ENCODE measurements at regions not wholly inside any gene's neighbourhood (a gene's known extent, or its start where the extent isn't known, plus 50 kb on each side); places are given as distances from the start of the nearest gene placed in this dataset.
A peak's percentile ranks its signal among the peaks of the same experiment; 100 is the strongest.
"Not testable (repeated sequence)": the region's sequence is repeated elsewhere in the genome, so short reads cannot be mapped to it uniquely, and the experiment has no call there.

DNA sequence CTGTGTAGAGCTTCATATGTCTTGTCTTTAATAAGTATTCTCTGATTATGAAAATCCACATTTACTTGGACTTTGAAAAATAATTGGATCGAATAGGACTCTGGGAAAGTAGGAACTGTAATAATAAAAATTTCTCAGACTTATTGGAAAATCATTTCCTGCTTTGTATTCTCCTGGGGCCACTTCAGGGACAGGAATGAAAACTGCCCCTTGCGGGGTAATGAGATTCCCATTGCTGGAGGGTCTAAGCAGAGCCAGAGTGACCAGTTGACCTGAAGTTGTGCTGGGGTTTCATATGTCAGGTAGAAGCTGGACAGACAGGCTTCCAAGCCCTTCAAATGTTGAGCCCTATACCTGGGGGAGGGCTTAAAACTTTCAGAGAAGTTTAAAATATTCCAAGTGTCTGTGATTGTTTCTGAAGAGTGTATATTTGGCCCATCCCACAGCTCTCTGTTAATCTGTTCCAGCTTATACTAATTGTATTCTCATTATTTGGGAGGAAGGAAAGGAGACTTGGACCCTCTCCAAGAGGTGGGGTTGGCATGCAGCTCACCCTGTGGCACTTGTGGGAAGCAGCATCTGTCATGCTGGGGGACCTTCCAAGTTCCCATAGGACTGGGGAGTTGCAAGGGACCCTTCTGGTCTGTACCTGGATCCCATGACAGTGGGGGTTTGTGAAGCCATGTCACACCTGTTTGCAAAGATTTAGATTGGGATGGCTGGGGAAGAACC is 268.7 kb upstream of the ATP5MC3 start:
- DNase-seq: peak; percentile 8

DNA sequence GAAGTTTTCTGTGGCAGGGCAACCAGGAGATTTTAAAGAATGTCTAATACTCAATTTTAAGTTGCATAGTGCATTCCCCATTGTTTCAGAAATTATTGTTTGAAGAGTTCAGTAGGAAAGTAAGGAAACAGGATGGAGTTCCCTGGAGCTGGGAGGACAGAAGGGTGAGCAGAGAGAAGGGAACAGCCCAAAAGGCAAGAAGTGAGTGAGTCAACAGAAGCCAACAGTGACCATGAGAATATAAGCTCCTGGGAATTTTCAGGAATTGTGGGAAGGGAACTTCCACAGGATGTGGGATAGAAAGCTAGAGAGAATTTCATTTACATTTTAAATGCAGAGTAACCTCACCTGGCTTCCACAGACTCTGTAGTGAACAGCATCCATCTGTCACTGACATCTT is 268.1 kb upstream of the ATP5MC3 start:
- DNase-seq: no peak

DNA sequence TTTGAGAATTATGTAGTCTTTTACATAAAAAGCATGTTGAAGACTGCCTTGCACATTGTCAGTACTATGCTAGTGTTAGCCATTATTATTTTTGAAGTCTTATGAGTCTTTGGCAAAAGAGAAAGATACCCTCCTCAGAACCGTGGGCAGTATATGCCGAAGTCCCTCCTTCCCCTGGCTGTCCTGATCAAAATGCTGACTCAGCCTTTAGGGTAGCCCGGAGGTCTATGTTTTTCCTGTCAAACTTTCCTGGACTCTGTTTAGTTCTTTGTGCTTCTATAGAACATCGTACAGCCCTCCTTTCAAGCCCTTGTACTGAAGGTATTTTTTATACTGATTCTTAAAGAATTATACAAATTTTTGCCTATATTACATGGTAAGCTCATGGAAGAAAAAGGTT is 264.7 kb upstream of the ATP5MC3 start:
- no peak for DNase-seq

DNA sequence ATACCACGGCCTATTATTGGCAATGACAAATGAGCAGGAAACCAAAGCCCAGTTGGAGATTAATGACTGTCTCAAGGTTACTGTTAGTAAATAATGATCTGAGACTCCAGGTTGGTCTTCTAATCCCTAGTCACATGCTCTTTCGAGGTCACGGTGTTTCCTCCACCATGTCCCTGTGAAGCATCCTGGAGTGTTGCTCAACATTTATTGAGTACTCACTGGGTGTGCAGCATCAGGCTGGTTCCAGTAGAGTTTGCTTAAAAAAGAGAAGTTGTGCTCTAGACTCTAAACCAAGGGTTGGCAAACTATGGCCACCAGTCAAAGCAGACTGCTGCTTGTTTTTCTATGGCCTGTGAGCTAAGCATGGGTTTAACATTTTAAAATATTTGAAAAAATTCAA is 263.8 kb upstream of the ATP5MC3 start:
- DNase-seq: no peak

DNA sequence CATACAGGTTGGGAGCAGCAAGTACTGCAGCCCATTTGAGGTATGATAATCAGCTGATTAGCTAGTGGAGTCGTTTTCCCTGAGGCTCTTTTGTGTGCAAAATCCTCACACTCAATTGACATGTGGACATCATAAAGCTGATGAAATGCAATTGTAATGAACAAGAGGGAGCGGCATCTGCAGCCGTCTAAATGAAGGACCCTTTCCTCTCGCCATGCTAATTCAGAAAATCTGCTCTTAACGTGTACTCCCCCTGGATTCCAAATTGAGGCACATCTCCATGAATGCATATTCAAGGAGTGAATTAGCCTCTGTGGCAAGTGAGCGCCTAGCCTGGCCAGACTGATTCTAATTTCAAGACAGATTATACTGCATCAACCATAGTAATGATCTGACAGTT is 260.9 kb upstream of the ATP5MC3 start:
- no peak for DNase-seq

DNA sequence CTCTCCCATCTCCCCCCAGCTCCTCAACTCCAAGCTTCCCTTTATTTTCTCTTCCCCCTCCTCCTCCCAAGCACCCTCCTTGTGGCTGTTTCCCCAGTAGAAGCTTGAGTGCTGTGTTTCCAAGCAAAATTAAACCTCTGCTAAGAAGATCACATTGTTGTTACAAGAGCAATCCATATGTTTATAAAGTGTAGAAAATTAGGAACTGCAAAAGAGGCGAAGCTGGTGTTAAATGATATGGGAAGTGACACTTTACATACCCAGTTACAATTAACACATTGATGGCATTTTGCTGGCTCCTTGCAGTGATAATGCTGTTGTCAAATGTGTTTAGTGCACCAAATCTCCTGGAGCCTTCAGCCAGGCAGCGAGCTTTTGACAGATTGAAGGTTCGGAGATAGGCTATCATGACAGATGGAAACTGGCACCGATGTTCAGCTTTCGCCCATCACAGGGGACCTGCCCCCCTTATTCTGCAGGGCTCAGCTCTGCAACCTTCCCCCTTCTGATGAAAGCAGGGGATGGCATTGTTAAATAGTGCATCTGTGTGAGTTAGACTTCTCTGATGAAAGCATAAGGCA is 259.8 kb upstream of the ATP5MC3 start:
- DNase-seq: no peak

DNA sequence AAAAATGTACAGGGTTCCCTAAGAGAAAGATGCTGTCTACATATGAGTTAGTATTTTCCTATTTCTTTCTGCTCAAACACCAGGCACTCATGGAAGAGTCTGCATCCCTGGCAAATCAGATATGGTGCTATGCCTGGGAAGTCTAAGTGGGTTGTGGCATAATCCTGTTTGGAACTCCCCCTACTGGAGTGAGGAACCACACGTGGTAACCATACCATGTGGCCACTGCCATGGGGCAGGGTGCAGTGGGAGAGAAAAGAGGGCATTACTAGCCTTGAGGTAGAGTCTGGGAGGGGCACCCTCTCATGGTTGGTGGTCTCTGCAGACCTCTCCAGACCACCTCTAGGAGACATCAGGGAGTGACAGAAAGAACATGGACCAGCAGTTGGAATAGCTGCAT is 257.9 kb upstream of the ATP5MC3 start:
- no peak for DNase-seq

DNA sequence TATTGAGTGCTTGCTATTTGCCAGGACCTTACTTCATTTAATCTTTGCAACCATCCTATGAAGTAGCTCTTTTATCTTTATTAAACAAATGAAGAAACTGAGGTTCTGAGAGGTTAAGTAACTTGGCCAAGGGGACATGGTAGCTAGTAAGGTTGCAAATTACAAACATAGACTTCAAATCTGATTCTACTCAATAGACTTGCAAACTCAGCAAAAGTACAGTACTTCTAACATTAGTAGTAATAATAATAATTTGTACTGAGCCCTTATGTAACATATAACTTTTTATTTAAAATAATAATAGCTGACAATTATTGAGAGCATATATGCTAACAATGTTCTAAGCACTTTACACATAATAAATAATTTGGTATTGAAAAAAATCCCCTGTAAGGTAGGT is 255.7 kb upstream of the ATP5MC3 start:
- no peak for DNase-seq

DNA sequence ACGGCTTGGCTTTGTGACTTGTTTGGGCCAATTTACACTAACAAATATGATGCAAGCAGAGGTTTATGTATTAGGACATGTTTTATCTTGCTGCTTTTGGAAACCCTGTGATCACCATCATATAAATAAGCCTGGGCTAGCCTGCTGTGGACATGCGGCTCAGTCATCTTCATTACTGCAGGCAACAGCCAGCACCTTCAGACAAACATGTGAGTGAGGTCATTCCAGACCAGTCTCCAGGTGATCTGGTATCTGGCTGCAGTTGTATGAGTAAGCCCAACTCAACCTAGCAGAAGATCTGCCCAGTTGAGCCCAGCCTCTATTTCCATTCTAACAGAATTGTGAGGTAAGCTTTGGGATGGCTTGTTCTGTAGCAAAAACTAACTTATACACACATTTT is 254.6 kb upstream of the ATP5MC3 start:
- DNase-seq: no peak

DNA sequence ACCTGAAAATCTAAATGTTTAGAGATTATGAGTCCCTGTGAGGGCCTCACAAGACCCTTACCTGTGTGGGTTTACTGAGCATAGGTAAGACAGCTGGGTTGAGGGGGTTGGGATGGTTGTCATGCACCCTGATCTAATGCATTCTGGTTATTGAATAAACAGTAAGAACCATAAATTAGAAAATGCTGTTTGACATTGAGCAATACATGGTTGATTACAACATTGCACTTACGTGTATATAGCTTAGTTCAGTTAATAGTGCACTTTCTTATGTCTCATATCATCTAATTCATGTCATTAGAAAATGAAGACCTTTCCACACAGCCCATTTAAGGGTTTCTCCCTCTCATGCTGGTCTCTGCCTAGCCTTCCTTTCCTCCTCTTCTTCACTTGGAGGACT is 253.5 kb upstream of the ATP5MC3 start:
- DNase-seq: no peak

DNA sequence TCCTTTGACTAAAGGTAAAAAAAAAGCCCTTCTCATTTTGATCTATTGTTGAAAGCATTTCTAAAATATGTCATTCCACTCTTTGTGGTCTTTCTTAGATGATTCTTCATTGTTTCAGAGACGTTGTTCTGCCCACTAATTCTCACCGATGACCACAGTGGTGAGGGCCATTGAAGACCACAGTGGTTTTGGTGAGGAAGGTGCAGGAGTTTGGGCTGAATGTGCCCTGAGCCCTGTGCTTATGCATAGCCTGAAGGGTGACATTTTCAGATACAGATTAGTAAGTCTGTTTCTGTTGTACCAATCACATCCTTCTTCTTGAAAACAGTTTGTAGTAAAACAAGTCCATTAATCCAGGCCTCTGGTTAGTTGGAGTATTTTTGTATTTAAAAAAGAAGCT is 251.3 kb upstream of the ATP5MC3 start:
- DNase-seq: no peak

DNA sequence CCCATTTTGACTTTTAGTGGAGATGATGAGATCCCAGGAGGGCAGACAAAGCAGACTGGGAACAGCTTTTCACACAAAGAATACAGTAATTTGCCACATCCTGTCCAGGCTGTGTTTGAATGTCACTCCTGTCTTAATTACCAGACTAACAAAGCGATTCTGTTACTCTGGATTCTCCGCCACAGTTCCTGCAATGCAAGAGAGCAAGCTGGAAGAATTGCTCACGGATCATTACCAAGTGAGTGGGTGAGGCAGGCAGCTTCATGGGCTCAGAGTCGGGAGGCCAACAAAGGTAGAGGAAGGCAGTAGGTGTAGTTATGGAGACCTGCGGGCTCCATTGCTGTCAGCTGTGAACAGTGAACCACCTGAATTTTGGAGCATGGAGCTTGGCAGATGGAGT is 250.5 kb upstream of the ATP5MC3 start:
- DNase-seq: no peak

DNA sequence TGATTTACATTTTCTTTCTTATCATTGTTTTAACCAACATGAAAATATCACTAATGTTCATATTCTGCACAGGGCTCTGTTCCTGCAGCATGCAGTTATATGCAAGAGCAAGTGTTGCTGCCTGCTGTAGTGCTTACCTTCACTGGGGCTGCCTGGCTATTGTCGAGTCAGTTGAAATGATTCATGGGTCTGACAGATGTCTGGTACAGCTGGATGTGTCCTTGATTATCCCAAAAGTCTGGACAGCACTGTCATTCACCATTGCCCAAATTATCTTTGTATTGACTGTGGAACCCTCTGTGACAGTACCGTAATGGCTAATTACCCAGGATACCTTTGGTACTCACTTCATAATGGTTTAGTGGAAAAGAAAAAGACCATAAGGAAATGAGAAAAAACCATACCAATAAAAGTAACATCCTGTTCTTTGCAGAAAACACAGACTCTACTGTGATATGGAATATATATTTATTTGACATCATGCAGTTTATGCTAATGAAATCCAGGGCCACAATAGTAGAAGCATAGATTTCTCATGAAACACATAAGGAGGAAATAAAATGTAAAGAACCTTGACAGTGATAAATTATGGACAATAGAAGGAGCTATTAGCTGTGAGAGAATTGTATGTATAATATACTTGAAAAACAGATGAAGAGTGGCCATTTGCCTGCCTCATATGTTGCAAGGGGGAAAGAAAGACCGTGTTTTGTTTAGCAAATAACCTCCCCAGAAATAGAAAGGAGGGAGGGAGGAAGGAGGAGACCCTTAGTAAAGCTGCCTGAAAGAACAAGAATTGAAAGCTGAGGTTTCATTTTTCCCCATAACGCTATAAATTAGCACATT is 249.8 kb upstream of the ATP5MC3 start:
- DNase-seq: no peak

DNA sequence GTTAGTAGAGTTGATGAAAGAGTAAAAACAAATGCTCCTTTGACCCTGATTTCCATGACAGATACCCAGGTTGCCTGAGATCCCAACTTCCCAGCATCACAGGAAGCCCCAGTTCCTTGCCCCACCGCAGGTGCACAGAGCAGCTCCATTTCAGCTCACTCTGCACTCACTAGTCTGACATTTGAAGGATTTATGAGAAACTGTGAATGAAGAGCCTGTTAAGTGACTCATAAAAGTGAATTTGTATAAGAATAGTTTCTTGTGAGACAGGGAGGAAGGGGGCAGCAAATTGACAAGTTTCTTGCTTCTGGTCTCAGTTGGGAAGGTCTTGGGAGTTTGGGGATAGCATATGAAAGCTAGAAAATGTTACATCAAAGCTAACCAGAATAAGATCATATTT is 248.7 kb upstream of the ATP5MC3 start:
- DNase-seq: no peak

DNA sequence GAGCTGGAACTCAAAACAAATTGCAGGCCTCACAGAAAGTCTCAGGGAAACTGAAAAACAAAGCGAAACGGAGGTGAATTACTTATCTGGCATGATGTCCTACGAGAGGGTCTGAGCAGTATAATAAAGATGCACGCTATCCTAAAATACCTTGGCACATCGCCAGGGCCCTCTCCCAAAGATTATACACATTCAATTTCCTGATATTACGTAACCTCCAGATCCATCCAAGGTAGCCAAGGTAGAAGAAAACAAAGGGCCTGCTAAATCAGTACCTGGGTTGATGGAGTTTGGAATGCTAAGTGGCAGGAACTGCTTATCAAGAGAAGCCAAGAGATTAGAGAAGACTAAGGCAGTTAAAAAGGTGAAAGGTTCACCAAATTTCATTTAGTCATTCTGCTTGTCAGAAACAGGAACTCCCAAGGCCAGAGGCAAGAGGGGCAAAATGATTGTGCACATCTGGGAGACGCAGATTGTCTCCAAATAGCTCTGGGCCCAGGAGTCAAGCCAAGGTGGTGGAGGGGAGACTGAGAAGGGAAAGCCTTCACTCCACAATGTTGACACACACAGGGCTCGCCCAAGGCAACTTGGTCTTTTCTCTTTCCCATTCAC is 236.8 kb upstream of the ATP5MC3 start:
- DNase-seq: no peak

DNA sequence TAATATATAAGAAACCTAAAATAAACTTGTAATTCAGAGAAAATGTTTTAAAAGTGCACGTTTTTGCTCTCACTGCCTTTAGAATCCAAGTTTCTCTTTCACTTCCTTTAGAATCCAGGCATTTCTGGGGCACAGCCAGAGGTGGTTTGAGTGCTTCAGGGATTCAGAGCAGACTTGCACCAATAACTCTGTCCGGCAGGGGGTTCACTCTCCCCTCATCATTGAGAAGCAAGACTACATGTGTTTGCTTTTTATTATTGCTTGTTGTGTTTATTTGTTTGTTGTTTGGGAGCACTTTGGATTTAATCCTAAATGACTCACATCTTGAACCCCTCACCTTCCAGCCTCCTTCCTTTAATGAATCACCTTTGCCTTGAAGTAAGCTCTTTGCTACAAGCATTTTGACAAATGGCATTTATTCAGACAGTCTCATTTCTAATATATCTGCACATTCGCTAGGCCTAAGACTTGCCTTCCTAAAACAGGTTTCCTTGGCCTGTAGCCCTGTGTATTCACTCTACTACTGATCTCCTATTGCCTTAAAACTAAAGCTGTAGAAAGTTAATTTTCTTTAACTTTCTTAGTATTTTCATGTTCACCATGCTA is 233.5 kb upstream of the ATP5MC3 start:
- DNase-seq: peak; percentile 15

DNA sequence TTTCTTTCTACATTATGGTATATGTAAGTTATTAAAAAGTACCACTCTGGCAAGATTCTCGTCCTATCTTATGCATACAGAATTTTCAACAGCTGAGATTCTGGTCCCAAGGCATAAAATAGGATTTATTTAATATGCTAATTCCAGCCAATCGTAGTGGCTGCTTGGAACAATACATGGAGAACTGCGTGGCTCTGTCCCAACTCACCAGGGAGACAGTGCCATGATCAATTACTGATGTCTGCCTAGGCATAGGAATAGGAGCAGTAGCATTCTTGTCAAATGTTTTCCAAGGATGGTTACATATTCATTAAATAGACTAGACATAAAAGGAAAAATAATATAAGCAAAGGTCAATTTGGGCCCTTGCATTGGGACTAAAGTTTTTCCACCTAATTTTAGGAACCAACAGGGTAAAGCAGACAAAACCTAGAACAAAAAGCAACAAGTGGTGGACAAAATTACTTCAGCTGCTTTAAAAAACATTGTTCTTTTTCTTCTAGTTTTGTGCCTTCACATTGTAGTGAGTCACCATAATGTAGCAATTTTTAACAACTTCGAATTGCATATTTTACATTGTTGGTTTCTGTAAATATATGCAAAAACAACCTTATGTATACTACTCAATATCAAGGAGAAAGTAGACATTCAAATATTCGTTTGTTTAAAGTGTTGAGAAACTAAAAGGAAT is 232.8 kb upstream of the ATP5MC3 start:
- DNase-seq: no peak

DNA sequence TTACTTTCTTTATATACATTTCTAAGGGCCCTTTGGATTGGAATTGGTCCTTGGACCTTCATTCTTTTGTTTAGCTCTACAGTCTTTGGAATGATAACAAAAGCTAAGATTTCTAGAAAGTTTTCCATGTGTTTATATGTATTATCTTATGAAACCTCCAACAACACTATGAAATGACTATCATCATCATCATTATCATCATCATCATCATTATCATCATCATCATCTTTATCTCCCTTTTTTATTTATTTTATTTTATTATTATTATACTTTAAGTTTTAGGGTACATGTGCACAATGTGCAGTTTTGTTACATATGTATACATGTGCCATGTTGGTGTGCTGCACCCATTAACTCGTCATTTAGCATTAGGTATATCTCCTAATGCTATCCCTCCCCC is 229.4 kb upstream of the ATP5MC3 start:
- not testable (repeated sequence) for DNase-seq

DNA sequence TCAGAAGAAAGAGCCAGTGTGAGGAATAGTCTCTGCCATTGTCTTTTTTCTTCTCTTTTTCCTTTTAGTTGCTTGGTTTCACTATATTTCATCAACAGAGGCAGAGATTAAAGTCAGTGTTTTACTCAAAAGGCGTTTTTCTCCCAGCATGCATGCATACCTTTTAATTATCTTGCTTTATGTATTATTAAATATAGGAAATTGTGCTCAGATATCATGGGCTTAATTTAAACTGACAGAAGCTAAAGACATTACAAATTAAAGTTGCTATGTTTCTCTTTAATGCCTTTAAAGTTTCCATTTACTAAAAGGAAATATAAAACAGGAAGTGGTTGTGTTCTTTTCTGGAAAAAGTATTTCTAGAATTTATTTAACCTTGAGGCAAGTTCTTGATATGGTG is 223.3 kb upstream of the ATP5MC3 start:
- no peak for DNase-seq

DNA sequence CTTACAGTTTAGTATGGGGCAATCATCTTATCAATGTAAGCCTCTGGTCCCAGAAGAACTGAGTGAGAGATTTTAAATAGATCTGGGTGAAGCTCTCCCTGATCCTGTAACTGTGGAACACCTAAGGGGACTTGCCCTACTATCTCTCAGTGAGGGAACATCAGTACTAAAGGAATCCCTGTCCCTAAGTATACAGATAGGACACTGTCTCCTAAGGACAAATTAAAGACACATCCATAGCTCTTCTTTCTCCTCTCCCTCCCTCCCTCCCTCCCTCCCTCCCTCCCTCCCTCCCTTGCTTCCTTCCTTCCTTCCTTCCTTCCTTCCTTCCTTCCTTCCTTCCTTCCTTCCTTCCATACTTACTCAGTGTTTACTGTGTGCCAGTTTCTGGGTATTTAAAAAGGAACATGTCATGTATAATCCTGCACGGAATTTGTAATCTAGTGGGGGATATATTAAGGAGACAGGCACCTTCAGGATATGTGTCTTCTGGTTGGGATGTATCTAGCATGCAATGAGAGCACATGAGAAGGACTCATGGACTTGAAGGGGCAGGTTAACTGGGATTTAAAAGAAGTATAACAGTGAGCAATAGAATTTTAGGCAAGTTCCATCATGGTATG is 222.2 kb upstream of the ATP5MC3 start:
- no peak for DNase-seq

DNA sequence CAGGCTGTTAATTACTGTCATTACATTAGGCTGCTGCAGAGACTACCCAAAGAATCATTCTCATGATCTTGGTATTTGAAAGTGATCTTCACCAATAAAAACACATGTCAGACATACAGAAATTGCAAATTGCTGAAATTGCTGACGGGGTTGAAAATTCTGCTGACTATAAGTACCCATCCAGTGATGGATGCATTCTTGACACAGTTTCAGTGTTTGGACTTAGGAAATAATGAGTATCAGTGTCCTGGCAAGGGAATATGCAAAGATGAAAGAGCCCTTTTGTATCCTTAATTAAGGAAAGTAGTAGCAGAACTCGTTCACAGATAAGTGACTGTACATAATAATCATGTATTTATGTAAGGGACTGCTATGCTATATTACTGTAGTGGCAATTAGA is 221.1 kb upstream of the ATP5MC3 start:
- no peak for DNase-seq

DNA sequence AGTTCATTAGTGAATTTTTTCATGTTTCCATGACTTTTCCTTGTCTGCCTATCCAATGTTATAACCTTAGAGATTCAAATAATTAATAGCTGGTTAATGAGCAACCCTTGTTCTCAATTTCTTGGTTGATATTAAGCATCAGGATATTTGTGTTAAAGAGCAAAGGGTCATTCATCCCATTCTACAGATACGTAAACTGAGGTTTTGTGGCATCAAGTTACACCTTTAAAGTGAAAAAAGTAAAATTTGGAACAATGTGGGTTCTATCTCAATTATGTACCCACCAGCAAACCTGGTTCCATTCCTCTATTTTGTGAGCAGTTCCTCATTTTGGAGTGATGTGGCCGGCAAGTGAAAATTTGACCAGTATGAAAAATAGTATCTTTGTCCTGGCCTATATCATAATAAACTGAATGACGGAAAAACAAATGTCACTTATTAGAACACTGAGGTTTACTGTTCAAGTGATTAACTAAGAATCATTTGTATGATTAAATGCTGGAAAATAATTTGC is 220.5 kb upstream of the ATP5MC3 start:
- no peak for DNase-seq
